Skin epidermis (tissue), 12 donors: ENCODE measurements at regions not wholly inside any gene's neighbourhood (a gene's known extent, or its start where the extent isn't known, plus 50 kb on each side); places are given as distances from the start of the nearest gene placed in this dataset.

ENCODE experiments used
- H3K27ac ChIP-seq, 21 experiments: fragments of 200-600 bp; sonication (generic) in 11 of 21; one replicate each; pipeline ENCODE4 v1.5.0; 2020; ENCODE audit warnings: mild to moderate bottlenecking in 3 of 21, inconsistent platforms in 2 of 21, moderate library complexity in 2 of 21
- H3K4me3 ChIP-seq, 7 experiments: fragments of 200-600 bp; sonication (generic) in 2 of 7; one replicate each; pipeline ENCODE4 v1.5.0; 2020; ENCODE audit warnings: inconsistent platforms in 2 of 7, mild to moderate bottlenecking in 2 of 7, moderate library complexity in 1 of 7

DNA sequence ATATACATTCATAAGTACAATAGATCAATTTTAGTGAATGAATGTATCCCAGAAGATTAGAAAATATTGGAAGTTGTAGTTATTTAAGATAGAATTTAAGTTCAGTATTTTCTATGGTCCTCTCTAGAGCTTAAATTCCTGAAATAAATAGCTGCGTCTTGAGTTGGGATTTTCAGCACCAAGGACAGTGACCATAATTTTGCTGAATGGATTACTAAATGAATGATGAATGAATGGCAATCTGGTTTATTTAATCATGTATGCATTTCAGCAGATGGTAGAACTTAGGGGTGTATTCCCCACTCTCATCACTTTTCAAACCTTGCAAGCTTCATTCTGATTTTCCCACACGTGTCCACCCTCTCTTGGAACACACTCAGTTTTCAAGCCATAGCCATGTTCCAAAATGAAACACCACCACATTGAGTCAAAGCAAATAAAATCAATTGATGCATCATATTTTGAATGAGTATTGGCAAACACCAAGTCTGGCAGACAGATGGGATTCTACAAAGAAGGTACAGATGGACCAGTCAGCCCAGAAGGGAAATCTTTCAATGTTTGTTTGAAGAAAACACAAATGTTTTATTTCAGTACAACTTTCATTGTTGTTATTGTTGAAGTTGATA lies 362.2 kb upstream of the NXPH2 start:
- no peak overlapping the region for H3K27ac ChIP-seq

DNA sequence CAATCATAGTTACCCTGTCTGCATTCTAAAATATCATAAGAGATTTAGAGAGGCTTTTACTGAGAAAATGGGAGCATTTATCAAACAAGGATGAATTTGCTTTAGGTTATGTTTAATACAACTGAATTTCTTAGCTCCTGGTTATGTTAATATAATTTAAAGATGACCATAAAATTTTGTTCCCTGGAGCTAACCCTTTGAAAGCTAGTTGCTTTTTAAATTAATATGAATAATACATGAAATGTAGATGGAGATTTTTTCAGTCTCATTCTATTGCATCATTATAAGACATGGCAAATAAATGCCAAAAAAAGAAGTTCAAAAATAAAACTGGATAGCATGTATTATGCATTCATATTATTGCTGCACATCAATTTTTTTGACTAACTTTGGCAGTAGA lies 344.1 kb upstream of the NXPH2 start:
- Histone ChIP-seq H3K4me3 (no peak overlapping the region), H3K27ac (no peak overlapping the region)

More for the DNA sequence above, 362.2 kb upstream of the NXPH2 start:
- H3K4me3 ChIP-seq: no peak overlapping the region

- Histone ChIP-seq H3K27ac (no peak overlapping the region), H3K4me3 (no peak overlapping the region)
Observed at GRCh38 chr2:139123795-139124194, 343.6 kb upstream of the NXPH2 start.

- no peak overlapping the region for H3K4me3 ChIP-seq
- H3K27ac ChIP-seq: no peak overlapping the region
Observed at GRCh38 chr2:139122711-139123158, 342.5 kb upstream of the NXPH2 start.

DNA sequence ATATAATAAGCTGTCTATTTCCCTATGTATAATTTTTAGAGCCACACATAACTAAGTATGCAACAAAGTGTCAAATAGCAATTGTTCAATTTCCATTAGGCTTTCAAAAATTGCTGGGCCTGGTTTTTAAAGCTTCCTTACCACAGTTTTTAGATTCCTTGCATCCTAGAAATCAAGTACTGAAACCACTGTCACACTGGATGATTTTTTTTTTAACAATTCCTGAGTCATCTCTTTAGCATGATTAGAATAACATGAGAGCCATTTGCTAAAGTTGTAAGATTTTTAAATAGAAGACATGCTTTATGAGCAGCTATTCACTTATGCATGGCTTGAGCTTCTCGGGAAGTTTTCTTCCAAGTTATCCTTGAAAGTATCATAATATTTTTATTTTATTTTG lies 319.5 kb upstream of the NXPH2 start:
- Histone ChIP-seq H3K4me3 (no peak overlapping the region), H3K27ac (no peak overlapping the region)

DNA sequence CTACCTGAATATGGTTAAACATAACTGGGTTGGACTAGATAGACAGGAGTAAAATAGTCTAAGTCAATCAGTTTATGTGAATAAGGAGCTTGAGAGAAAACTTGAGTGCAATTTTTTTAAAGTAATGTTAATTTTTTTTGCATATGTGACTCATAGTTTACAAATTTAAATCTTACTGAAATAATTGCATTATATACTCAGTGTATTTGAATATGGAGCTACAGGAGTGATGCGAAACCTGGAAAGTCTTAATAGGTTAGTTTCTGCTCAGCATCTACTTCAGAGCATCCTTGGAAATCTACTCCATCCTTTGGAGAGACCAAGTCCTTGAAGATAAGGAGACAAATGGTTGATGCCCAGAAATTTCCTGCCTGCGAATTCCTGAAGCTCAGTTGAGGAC lies 318.8 kb upstream of the NXPH2 start:
- Histone ChIP-seq H3K27ac (no peak overlapping the region), H3K4me3 (no peak overlapping the region)

- no peak overlapping the region for H3K27ac ChIP-seq
Observed at GRCh38 chr2:139083121-139083520, 302.9 kb upstream of the NXPH2 start.

DNA sequence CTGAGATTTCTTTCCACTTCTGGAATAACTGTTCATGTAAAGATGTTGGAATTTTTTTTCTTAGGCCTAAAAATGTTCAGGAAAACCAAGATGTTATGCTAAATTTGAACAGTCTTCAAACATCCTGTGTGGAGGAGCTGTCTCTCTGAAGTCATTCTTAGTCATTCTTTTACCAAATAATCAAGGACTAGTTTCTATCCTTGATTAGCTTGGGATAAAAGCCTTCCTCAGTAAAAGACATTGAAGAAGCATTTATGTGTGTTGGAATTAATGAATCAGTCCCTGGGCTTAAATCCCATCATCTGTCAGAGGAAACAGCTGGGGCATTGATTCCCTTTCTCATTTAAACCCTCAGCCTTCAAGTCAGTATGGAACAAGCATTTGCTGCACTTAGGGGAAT lies 300.1 kb upstream of the NXPH2 start:
- H3K27ac ChIP-seq: no peak overlapping the region
- H3K4me3 ChIP-seq: no peak overlapping the region

More at GRCh38 chr2:139083121-139083520, 302.9 kb upstream of the NXPH2 start:
- H3K4me3 ChIP-seq: no peak overlapping the region

- no peak overlapping the region for H3K4me3 ChIP-seq
Observed at GRCh38 chr2:139079311-139079710, 299.1 kb upstream of the NXPH2 start.

GRCh38 chr2:139078376-139078775 lies 298.2 kb upstream of the NXPH2 start:
- Histone ChIP-seq H3K4me3 (no peak overlapping the region), H3K27ac (no peak overlapping the region)

More at GRCh38 chr2:139079311-139079710, 299.1 kb upstream of the NXPH2 start:
- H3K27ac ChIP-seq: no peak overlapping the region

- Histone ChIP-seq H3K27ac (no peak overlapping the region), H3K4me3 (no peak overlapping the region)
Observed at GRCh38 chr2:139077099-139077737, 297.0 kb upstream of the NXPH2 start.

- Histone ChIP-seq H3K27ac (no peak overlapping the region), H3K4me3 (no peak overlapping the region)
Observed at GRCh38 chr2:139067874-139068273, 287.7 kb upstream of the NXPH2 start.

- Histone ChIP-seq H3K4me3 (no peak overlapping the region), H3K27ac (no peak overlapping the region)
Observed at GRCh38 chr2:139067072-139067471, 286.9 kb upstream of the NXPH2 start.

DNA sequence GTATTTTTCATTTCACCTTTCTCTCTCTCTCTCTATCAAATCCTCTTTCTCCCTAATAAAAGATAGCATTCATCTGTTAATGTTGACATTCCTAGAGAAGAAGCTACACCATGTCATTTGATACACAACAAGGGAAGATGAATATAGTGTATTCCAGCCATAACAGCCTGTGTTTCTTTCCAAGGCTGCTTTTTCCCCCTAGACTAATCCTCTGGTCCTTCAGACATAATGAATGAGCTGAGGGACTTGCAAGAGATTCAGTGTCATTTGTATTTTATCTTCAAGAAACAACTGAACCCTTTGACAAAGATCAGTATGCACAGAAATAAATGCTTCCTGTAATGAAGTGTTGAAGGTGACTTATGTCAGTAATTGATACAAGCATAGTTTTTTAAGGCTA lies 284.0 kb upstream of the NXPH2 start:
- H3K27ac ChIP-seq: no peak overlapping the region
- no peak overlapping the region for H3K4me3 ChIP-seq

- H3K4me3 ChIP-seq: no peak overlapping the region
- no peak overlapping the region for H3K27ac ChIP-seq
Observed at GRCh38 chr2:139059617-139060016, 279.4 kb upstream of the NXPH2 start.

DNA sequence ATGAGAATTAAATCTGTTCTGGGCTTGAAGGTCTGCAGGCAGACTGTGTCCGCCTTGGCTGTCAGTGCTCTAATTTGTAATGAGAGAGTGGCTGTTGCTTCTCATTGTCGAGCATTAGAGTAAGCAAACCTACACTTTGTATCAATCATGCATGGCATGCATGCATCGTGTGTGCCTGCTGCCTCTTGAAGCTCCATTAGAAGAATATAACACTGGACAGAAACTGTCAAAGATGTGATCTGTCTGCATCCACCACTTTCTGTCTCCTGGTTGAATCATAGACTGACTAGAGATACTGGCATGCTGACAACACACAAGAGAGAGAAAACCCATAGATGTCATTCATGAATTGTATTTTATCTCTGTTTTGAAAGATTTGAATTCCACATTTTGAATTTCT lies 275.0 kb upstream of the NXPH2 start:
- H3K4me3 ChIP-seq: no peak overlapping the region
- H3K27ac ChIP-seq: no peak overlapping the region

DNA sequence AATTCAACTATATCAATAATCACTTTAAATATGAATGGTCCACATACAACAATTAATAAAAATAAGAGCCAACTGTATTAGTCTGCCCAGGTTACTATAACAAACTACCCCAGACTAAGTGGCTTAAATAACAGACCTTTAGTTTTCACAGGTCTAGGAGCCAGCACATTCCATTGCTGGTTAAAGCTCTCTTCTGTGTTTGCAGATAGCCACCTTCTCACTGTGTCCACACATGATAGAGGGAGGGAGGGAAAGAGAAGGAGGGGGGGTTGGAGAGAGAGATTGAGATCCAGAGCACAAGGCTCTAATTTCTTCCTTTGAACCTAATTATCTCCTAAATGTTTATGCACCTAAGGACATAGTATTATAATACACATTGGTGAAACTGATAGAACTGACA lies 267.8 kb upstream of the NXPH2 start:
- no peak overlapping the region for H3K27ac ChIP-seq
- no peak overlapping the region for H3K4me3 ChIP-seq

GRCh38 chr2:139045524-139045923 lies 265.3 kb upstream of the NXPH2 start:
- no peak overlapping the region for H3K27ac ChIP-seq

DNA sequence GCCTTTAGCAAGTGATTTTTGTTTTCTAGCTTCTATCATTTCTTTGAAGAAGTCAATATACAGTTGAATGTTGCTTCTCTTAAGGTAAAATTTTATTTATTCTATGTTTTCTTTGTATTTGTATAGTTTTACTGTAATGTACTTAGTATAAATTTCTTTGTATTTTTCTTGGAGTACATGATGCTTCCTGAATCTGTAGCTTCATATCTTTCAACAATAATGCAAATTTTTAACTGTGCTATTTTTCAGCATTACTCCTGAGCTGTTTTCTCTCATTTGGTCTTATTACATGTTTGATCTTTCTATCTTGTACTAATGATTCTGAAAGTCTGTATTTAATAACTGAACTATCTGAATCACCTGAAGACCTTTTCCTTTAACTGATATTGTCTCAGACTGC lies 253.9 kb upstream of the NXPH2 start:
- no peak overlapping the region for H3K27ac ChIP-seq
- no peak overlapping the region for H3K4me3 ChIP-seq

More at GRCh38 chr2:139045524-139045923, 265.3 kb upstream of the NXPH2 start:
- H3K4me3 ChIP-seq: no peak overlapping the region

DNA sequence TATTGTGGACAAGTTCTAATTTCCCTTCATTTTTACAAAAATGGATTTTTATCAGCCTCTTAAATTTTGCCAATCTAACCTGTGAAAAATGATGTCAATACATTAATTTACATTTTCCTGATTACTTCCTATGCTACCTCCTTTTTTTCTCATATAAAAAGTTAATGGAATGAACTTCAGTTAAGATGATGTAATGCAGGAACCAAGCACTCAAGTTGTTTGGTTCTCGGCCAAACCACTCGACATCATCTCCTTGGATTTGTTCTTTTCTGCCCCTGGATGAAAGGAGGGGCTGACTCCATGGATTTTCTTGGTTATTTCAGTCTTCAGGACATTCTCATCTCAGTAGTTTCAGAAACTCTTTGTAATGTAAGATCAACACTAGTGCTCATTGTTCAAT lies 253.1 kb upstream of the NXPH2 start:
- no peak overlapping the region for H3K27ac ChIP-seq
- no peak overlapping the region for H3K4me3 ChIP-seq

DNA sequence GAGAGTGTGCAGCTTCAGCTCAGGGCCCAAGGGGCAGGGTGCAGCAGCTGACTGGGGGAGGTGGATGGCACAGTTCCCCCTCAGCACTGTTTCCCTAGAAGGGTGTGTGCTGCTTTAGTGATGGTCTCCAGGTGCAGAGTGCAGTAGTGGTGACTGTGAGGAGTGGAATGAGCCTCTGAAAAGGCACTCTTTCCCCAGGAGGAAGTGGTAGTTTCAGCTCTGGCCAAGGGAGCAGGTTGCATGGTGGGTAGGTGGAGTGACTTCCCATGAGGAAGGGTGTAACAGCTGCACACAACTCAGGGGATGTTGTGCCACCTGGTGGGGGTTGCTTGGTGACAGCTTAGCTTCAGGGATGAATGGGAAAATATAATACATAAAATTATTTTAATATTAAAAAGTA lies 251.5 kb upstream of the NXPH2 start:
- no peak overlapping the region for H3K27ac ChIP-seq
- H3K4me3 ChIP-seq: no peak overlapping the region

DNA sequence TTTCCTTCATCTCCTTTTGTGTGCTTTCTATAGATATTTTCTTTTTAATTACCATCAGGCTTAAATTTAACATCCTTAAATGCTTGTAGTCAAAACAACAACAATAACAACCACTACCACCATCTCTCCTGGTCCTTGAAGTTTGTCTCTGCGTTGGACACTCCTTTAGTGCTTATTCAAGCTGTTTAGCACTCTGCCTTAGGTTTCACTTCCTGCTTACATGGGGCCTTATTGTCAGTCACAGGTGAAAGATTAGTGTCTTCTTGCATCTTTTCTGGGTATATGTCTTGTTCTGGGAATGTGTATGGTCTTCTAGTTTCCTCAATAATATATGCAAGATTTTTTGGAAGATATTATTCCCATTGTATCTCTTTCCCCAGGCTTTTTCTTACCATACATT lies 240.1 kb upstream of the NXPH2 start:
- H3K27ac ChIP-seq: no peak overlapping the region

More for the DNA sequence above, 240.1 kb upstream of the NXPH2 start:
- no peak overlapping the region for H3K4me3 ChIP-seq
